GM23338 (cell line): ENCODE measurements at regions not wholly inside any gene's neighbourhood (a gene's known extent, or its start where the extent isn't known, plus 50 kb on each side); places are given as distances from the start of the nearest gene placed in this dataset.

Source experiments
- ATAC-seq: fragments of 200-7000 bp; cut with Tn5 transposase; 3 replicates; pipeline ENCODE4 v1.9.1; 2020
- DNase-seq: peaks from one replicate; pipeline ENCODE4 v3.0.0-alpha.2; 2015; ENCODE audit warnings: low spot score
- H2AFZ ChIP-seq: fragments of 200-600 bp; sonication (generic); 2 replicates; pipeline ENCODE4 v1.8.0; 2016; ENCODE audit warnings: antibody characterized with exemption, mild to moderate bottlenecking, moderate library complexity
- H3F3A ChIP-seq: fragments of 200-600 bp; sonication (generic); replicated peaks from 2 replicates; pipeline ENCODE4 v1.8.0; 2017; ENCODE audit warnings: antibody characterized with exemption, mixed run types, low read depth
- H3K27ac ChIP-seq: fragments of 200-600 bp; sonication (generic); 2 replicates; pipeline ENCODE4 v1.6.1; 2016; ENCODE audit warnings: low read depth
- H3K27me3 ChIP-seq: fragments of 200-600 bp; sonication (generic); 2 replicates; pipeline ENCODE4 v1.8.0; 2016; ENCODE audit warnings: mild to moderate bottlenecking, mixed run types, moderate library complexity; ENCODE audit not compliant: insufficient read depth
- H3K36me3 ChIP-seq: fragments of 200-600 bp; sonication (generic); 2 replicates; pipeline ENCODE4 v1.8.0; 2016; ENCODE audit warnings: mild to moderate bottlenecking; ENCODE audit not compliant: insufficient read depth
- H3K4me1 ChIP-seq: fragments of 200-600 bp; sonication (generic); 2 replicates; pipeline ENCODE4 v1.8.0; 2016; ENCODE audit warnings: mild to moderate bottlenecking, moderate library complexity; ENCODE audit not compliant: insufficient read depth
- H3K4me2 ChIP-seq: fragments of 200-600 bp; sonication (generic); 2 replicates; pipeline ENCODE4 v1.7.1; 2017; ENCODE audit warnings: mixed run types
- H3K4me3 ChIP-seq: fragments of 200-600 bp; sonication (generic); 2 replicates; pipeline ENCODE4 v1.6.1; 2016; ENCODE audit warnings: mixed run types
- H3K79me2 ChIP-seq: fragments of 200-600 bp; sonication (generic); replicated peaks from 2 replicates; pipeline ENCODE4 v1.8.0; 2017; ENCODE audit warnings: mild to moderate bottlenecking; ENCODE audit not compliant: insufficient read depth
- H3K9me2 ChIP-seq: fragments of 200-600 bp; sonication (generic); 2 replicates; pipeline ENCODE4 v1.8.0; 2017; ENCODE audit not compliant: insufficient read depth
- H4K20me1 ChIP-seq: fragments of 200-600 bp; sonication (generic); replicated peaks from 2 replicates; pipeline ENCODE4 v1.8.0; 2017; ENCODE audit warnings: mild to moderate bottlenecking; ENCODE audit not compliant: insufficient read depth
- H3K27ac Mint-ChIP-seq: 2 replicates; pipeline ENCODE4 v1.8.0; 2020; ENCODE audit warnings: inconsistent platforms, mild to moderate bottlenecking, moderate library complexity, mixed read lengths
- H3K27me3 Mint-ChIP-seq: 3 replicates; pipeline ENCODE4 v1.8.0; 2022; ENCODE audit warnings: low read depth, mild to moderate bottlenecking, moderate library complexity, mixed read lengths, inconsistent platforms; ENCODE audit not compliant: insufficient read depth, poor library complexity
- H3K36me3 Mint-ChIP-seq: 3 replicates; pipeline ENCODE4 v1.8.0; 2021; ENCODE audit warnings: low read depth, mild to moderate bottlenecking, inconsistent platforms, moderate library complexity, mixed read lengths
- H3K4me1 Mint-ChIP-seq: 3 replicates; pipeline ENCODE4 v1.8.0; 2020; ENCODE audit warnings: mild to moderate bottlenecking, inconsistent platforms, mixed read lengths
- H3K4me3 Mint-ChIP-seq: 3 replicates; pipeline ENCODE4 v1.8.0; 2021; ENCODE audit warnings: moderate library complexity, mild to moderate bottlenecking, inconsistent platforms, mixed read lengths
- H3K9me3 Mint-ChIP-seq: 3 replicates; pipeline ENCODE4 v1.8.0; 2020; ENCODE audit warnings: moderate library complexity, mild to moderate bottlenecking, inconsistent platforms, mixed read lengths
- CREB1 ChIP-seq: fragments of 250-450 bp; sonication (Bioruptor Pico); IDR thresholded peaks from 2 replicates; pipeline ENCODE4 v1.5.0; 2020; ENCODE audit warnings: low read depth, mild to moderate bottlenecking, moderate library complexity
- EZH2phosphoT487 ChIP-seq: fragments of 200-600 bp; sonication (generic); IDR thresholded peaks from one replicate; pipeline ENCODE4 v1.8.1; 2018; ENCODE audit warnings: antibody characterized with exemption; ENCODE audit not compliant: unreplicated experiment
- JUNB ChIP-seq: IDR thresholded peaks from one replicate; pipeline ENCODE4 v1.6.1; 2016; ENCODE audit warnings: antibody characterized with exemption; ENCODE audit not compliant: unreplicated experiment
- NANOG ChIP-seq: IDR thresholded peaks from 2 replicates; pipeline ENCODE4 v1.6.1; 2016; ENCODE audit warnings: antibody characterized with exemption, borderline replicate concordance
- POLR2AphosphoS5 ChIP-seq: IDR thresholded peaks from 2 replicates; pipeline ENCODE4 v1.6.1; 2016; ENCODE audit warnings: antibody characterized with exemption, low read depth
- REST ChIP-seq: IDR thresholded peaks from one replicate; pipeline ENCODE4 v1.6.1; 2018; ENCODE audit warnings: antibody characterized with exemption; ENCODE audit not compliant: unreplicated experiment
- ZNF114 ChIP-seq: fragments of 250-450 bp; sonication (Bioruptor Pico); IDR thresholded peaks from 2 replicates; pipeline ENCODE4 v1.5.0; 2020; ENCODE audit warnings: mild to moderate bottlenecking, moderate library complexity
- ZNF462 ChIP-seq: fragments of 250-450 bp; sonication (Bioruptor Pico); IDR thresholded peaks from 2 replicates; pipeline ENCODE4 v1.5.0; 2020; ENCODE audit warnings: mild to moderate bottlenecking, moderate library complexity
- TF ChIP-seq, protein P1 (sequence below), 2 experiments: fragments of 200-600 bp in 1 of 2; sonication (generic) in 1 of 2; conservative IDR thresholded peaks; 2 replicates each; pipeline versions ENCODE4 v1.5.1 to v1.6.1; 2016 to 2017; ENCODE audit warnings: antibody characterized with exemption in 2 of 2, low read depth in 2 of 2, mild to moderate bottlenecking in 2 of 2, moderate library complexity in 1 of 2

- no peak for TF ChIP-seq REST
- no peak for TF ChIP-seq JUNB
- TF ChIP-seq NANOG = no peak
- no peak for TF ChIP-seq CREB1
- no peak for TF ChIP-seq POLR2AphosphoS5
- TF ChIP-seq, protein P1, sequence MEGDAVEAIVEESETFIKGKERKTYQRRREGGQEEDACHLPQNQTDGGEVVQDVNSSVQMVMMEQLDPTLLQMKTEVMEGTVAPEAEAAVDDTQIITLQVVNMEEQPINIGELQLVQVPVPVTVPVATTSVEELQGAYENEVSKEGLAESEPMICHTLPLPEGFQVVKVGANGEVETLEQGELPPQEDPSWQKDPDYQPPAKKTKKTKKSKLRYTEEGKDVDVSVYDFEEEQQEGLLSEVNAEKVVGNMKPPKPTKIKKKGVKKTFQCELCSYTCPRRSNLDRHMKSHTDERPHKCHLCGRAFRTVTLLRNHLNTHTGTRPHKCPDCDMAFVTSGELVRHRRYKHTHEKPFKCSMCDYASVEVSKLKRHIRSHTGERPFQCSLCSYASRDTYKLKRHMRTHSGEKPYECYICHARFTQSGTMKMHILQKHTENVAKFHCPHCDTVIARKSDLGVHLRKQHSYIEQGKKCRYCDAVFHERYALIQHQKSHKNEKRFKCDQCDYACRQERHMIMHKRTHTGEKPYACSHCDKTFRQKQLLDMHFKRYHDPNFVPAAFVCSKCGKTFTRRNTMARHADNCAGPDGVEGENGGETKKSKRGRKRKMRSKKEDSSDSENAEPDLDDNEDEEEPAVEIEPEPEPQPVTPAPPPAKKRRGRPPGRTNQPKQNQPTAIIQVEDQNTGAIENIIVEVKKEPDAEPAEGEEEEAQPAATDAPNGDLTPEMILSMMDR (conservative IDR thresholded peaks at IDR 0.05; ENCODE audit: low read depth in 2 of 2) = no peak
These were observed 490.2 kb upstream of the LCORL start (continued) for GRCh38 chr4:18511727-18512126.

- no peaks in the 10 kb centered on the region for H3K36me3 Mint-ChIP-seq
- TF ChIP-seq CREB1 (no peak), EZH2phosphoT487 (no peak), ZNF462 (CRISPR knock-in tag) (no peak), ZNF114 (CRISPR knock-in tag) (no peak), JUNB (no peak), REST (no peak)
These were observed 487.2 kb upstream of the LCORL start for GRCh38 chr4:18508786-18509185.

More at GRCh38 chr4:18508786-18509185, 487.2 kb upstream of the LCORL start:
- Histone ChIP-seq H3F3A (no peaks in the 10 kb centered on the region), H3K9me2 (no peaks in the 10 kb centered on the region), H4K20me1 (no peaks in the 10 kb centered on the region), H3K4me2 (no peak overlapping the region), H3K36me3 (no peaks in the 10 kb centered on the region), H3K27me3 (no peaks in the 10 kb centered on the region), H2AFZ (no peak overlapping the region), H3K79me2 (no peaks in the 10 kb centered on the region), H3K27ac (no peak overlapping the region), H3K4me3 (no peak overlapping the region), H3K4me1 (peaks cover 10% of the 10 kb centered on the region; the same call in 1 of the 2 replicates)
- DNase-seq (peak; percentile 56), ATAC-seq (peak; percentile 31; the same call in 2 of the 3 replicates)
- H3K27ac Mint-ChIP-seq = no peak overlapping the region
- H3K27me3 Mint-ChIP-seq = no peaks in the 10 kb centered on the region
- no peaks in the 10 kb centered on the region for H3K9me3 Mint-ChIP-seq
- H3K4me1 Mint-ChIP-seq = peaks cover 24% of the 10 kb centered on the region; the same call in 2 of the 3 replicates
- no peak overlapping the region for H3K4me3 Mint-ChIP-seq
